GM12873 (cell line): ENCODE measurements at regions not wholly inside any gene's neighbourhood (a gene's known extent, or its start where the extent isn't known, plus 50 kb on each side); places are given as distances from the start of the nearest gene placed in this dataset.

Experiments
- CTCF ChIP-seq: IDR thresholded peaks from 2 replicates; pipeline ENCODE4 v1.5.1; 2012; ENCODE audit warnings: low read depth, mild to moderate bottlenecking, moderate library complexity, low read length, control low read depth; ENCODE audit not compliant: insufficient read depth; ENCODE audit errors: missing control alignments

GRCh38 chrX:45888518-45888917 is 656.7 kb downstream of the ZNF674 start:
- TF ChIP-seq CTCF, result no peak

DNA sequence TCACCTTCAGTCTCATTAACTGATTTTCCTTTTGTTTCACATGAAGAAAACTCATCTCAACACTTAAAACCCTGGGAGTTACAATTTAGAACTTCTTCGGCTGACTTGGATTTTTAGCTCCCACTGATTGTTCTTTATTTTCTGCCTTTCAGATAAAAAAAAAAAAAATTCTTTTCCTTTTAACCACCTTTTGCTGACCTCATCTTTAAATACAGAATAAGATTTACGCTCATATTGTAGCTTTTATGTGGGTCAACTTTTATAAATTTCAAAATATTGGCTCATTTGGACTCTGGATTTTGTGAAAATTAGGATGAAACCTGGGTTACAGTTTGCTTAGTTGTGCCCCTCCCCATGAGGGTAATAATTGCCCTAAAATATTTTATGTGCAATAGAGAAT is 659.3 kb downstream of the ZNF674 start:
- TF ChIP-seq CTCF, result no peak

DNA sequence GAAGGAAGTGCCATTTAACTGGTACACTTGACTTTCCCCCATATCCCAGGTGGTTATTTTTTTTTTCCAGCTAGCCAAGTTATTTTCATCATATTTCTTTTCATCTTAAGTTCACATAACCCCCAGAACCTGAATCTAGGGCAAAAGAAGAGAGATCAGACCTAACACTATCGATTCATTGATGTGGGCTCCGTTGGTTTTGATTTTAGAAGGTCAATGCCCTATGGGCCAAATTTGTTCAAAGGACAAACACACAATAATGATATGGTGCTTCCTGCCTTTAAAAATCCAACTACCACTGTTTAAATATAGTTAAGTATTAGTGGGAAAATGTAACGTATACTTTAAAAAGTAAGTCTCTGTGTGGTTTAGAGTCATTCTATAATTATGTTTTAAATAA is 665.7 kb downstream of the ZNF674 start:
- no peak for TF ChIP-seq CTCF

- TF ChIP-seq CTCF, result no peak
These were observed 669.0 kb downstream of the ZNF674 start for GRCh38 chrX:45876206-45876605.

- no peak for TF ChIP-seq CTCF
These were observed 671.4 kb downstream of the ZNF674 start for GRCh38 chrX:45873781-45874180.

GRCh38 chrX:45872480-45872879 is 671.8 kb upstream of the DIPK2B start:
- TF ChIP-seq CTCF, result no peak

DNA sequence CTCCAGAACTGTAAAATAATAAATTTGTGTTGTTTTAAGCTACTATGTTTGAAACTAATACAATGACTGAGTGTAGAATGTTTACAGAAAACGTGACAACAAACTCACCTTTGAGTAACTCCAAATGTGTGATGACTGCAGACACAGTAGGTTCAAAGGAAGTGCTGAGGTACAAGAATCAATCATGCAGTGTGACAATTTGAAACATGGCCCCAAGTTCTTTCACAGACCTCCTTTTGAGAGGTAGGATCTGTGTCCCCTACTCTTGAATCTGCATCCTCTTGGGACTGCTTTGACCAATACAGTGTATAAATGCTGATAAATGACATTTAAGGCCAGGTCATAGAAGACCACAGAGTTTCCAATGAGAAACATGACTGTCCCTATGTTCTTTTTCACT is 667.7 kb upstream of the DIPK2B start:
- no peak for TF ChIP-seq CTCF
